Body of pancreas (tissue), 4 donors: ENCODE measurements at regions not wholly inside any gene's neighbourhood (a gene's known extent, or its start where the extent isn't known, plus 50 kb on each side); places are given as distances from the start of the nearest gene placed in this dataset.
"Not testable (repeated sequence)": the region's sequence is repeated elsewhere in the genome, so short reads cannot be mapped to it uniquely, and the experiment has no call there.

ENCODE experiments used
- CTCF ChIP-seq, 7 experiments: fragments of 450-650 bp in 4 of 7; fragments of 200-600 bp in 3 of 7; sonication (generic) in 3 of 7; IDR thresholded peaks; one replicate each; pipeline ENCODE4 v1.5.1; 2016 to 2019; ENCODE audit warnings: antibody characterized with exemption in 7 of 7
- POLR2A ChIP-seq, 3 donors: fragments of 450-650 bp; IDR thresholded peaks; one replicate each; pipeline ENCODE4 v1.6.1; 2016; ENCODE audit warnings: antibody characterized with exemption in 3 of 3, mild to moderate bottlenecking in 2 of 3

GRCh38 chr4:121575392-121575791, 121.4 kb downstream of the ANXA5 start:
- TF ChIP-seq CTCF, POLR2A (IDR thresholded peaks at IDR 0.05): not testable (repeated sequence)
